Neural cell (in vitro differentiated cells): ENCODE measurements at regions not wholly inside any gene's neighbourhood (a gene's known extent, or its start where the extent isn't known, plus 50 kb on each side); places are given as distances from the start of the nearest gene placed in this dataset.

Experiments
- H2AFZ ChIP-seq: fragments of 200-600, 300-800 bp; sonication (generic), shearing (Covaris generic); 2 replicates; pipeline ENCODE4 v1.6.0; 2014; ENCODE audit warnings: low read depth, mild to moderate bottlenecking, antibody characterized with exemption, low read length, moderate library complexity
- H3F3A ChIP-seq: fragments of 200-600 bp; shearing (Covaris generic); 2 replicates; pipeline ENCODE4 v1.6.1; 2016; ENCODE audit warnings: mild to moderate bottlenecking, moderate library complexity, mixed read lengths, antibody characterized with exemption, low read length; ENCODE audit not compliant: insufficient read depth, poor library complexity, severe bottlenecking
- H3K27ac ChIP-seq: fragments of 200-600, 300-800 bp; sonication (generic), shearing (Covaris generic); 2 replicates; pipeline ENCODE4 v1.5.1; 2014; ENCODE audit warnings: mild to moderate bottlenecking, low read length, moderate library complexity
- H3K27me3 ChIP-seq: fragments of 300-800, 200-600 bp; sonication (generic), shearing (Covaris generic); 2 replicates; pipeline ENCODE4 v1.6.0; 2014; ENCODE audit warnings: mild to moderate bottlenecking, low read depth, low read length, moderate library complexity; ENCODE audit not compliant: insufficient read depth
- H3K36me3 ChIP-seq: fragments of 300-800, 200-600 bp; sonication (generic), shearing (Covaris generic); 2 replicates; pipeline ENCODE4 v1.5.1; 2014; ENCODE audit warnings: mild to moderate bottlenecking, antibody characterized with exemption, low read length, moderate library complexity; ENCODE audit not compliant: insufficient read depth
- H3K4me2 ChIP-seq: fragments of 300-800, 200-600 bp; sonication (generic), shearing (Covaris generic); 2 replicates; pipeline ENCODE4 v1.6.0; 2014; ENCODE audit warnings: mild to moderate bottlenecking, low read length
- H3K4me3 ChIP-seq: fragments of 300-800, 200-600 bp; sonication (generic), shearing (Covaris generic); 2 replicates; pipeline ENCODE4 v1.5.1; 2014; ENCODE audit warnings: mild to moderate bottlenecking, low read length, moderate library complexity
- H3K79me2 ChIP-seq: fragments of 200-600 bp; shearing (Covaris generic); replicated peaks from 2 replicates; pipeline ENCODE4 v1.6.0; 2014; ENCODE audit warnings: mild to moderate bottlenecking, low read length, moderate library complexity; ENCODE audit not compliant: insufficient read depth
- H3K9ac ChIP-seq: fragments of 300-800, 200-600 bp; sonication (generic), shearing (Covaris generic); 2 replicates; pipeline ENCODE4 v1.6.1; 2016; ENCODE audit warnings: mild to moderate bottlenecking, low read length, mixed read lengths
- H3K9me2 ChIP-seq: fragments of 200-600 bp; shearing (Covaris generic); 2 replicates; pipeline ENCODE4 v1.6.1; 2016; ENCODE audit warnings: mild to moderate bottlenecking, low read length, mixed read lengths; ENCODE audit not compliant: insufficient read depth
- H3K9me3 ChIP-seq: fragments of 200-600, 300-800 bp; sonication (generic), shearing (Covaris generic); 2 replicates; pipeline ENCODE4 v1.6.1; 2016; ENCODE audit warnings: mild to moderate bottlenecking, mixed run types, low read length, moderate library complexity, mixed read lengths
- H4K20me1 ChIP-seq: fragments of 200-600 bp; shearing (Covaris generic); 2 replicates; pipeline ENCODE4 v1.6.1; 2016; ENCODE audit warnings: mild to moderate bottlenecking, mixed run types; ENCODE audit not compliant: insufficient read depth
- EP300 ChIP-seq: fragments of 450-650 bp; conservative IDR thresholded peaks from 2 replicates; pipeline ENCODE4 v1.6.1; 2014; ENCODE audit warnings: antibody characterized with exemption, mild to moderate bottlenecking, moderate library complexity; ENCODE audit not compliant: poor library complexity, severe bottlenecking
- EZH2 ChIP-seq: fragments of 200-600, 300-800 bp; shearing (Covaris generic), sonication (generic); IDR thresholded peaks from 2 replicates; pipeline ENCODE4 v1.6.1; 2014; ENCODE audit warnings: antibody characterized with exemption, low read length, borderline replicate concordance, mild to moderate bottlenecking; ENCODE audit not compliant: insufficient read depth, poor library complexity, severe bottlenecking
- MXI1 ChIP-seq: fragments of 450-650 bp; conservative IDR thresholded peaks from 2 replicates; pipeline ENCODE4 v1.6.1; 2014; ENCODE audit warnings: antibody characterized with exemption, mild to moderate bottlenecking; ENCODE audit not compliant: poor library complexity, severe bottlenecking
- POLR2AphosphoS5 ChIP-seq: IDR thresholded peaks from 2 replicates; pipeline ENCODE4 v1.6.1; 2012
- RAD21 ChIP-seq: fragments of 450-650 bp; conservative IDR thresholded peaks from 2 replicates; pipeline ENCODE4 v1.6.1; 2014; ENCODE audit warnings: antibody characterized with exemption, mild to moderate bottlenecking, moderate library complexity
- SMC3 ChIP-seq: fragments of 450-650 bp; conservative IDR thresholded peaks from 2 replicates; pipeline ENCODE4 v1.6.1; 2014; ENCODE audit warnings: antibody characterized with exemption, mild to moderate bottlenecking, moderate library complexity; ENCODE audit not compliant: poor library complexity
- TAF1 ChIP-seq: IDR thresholded peaks from 2 replicates; pipeline ENCODE4 v1.6.1; 2012; ENCODE audit warnings: low read depth
- TF ChIP-seq, protein P1 (sequence below): fragments of 450-650 bp; IDR thresholded peaks from 2 replicates; pipeline ENCODE4 v1.5.1; 2014; ENCODE audit warnings: antibody characterized with exemption, mild to moderate bottlenecking, moderate library complexity; ENCODE audit not compliant: poor library complexity, severe bottlenecking
- TF ChIP-seq, protein P2 (sequence below): IDR thresholded peaks from 2 replicates; pipeline ENCODE4 v1.6.1; 2012; ENCODE audit warnings: borderline replicate concordance

DNA sequence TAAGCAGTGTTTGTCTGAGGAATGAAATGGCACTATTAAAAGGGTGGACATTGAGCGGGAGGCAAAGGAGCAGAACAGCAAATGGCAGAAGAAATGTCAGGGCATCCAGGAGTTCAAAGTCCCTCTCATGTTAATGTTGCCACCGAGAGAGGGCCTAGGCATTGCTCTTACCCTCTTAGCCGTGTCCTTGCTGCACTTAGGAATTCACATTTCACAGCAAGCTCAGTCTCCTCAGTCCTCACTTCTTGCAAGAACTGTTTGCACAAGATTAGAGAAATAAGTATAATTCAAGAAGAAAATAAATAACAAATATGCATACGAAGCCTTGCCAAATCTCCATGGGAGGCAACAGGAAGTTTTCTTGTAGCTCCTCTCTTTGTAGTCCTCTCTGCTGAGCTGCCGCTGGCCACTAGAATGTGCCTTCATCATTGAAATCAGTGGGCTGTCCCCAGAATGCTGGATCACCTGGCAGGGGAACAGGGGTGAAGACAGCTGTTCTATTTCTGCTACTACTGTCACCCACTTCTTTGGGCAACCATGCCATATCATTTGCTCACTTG, 205.8 kb downstream of the ZNF326 start:
- Histone ChIP-seq H3K79me2 (no peaks in the 10 kb centered on the region), H3K9me2 (no peaks in the 10 kb centered on the region), H3K27me3 (no peaks in the 10 kb centered on the region), H2AFZ (no peak overlapping the region), H3F3A (no peaks in the 10 kb centered on the region), H3K36me3 (no peaks in the 10 kb centered on the region), H3K9me3 (no peaks in the 10 kb centered on the region), H3K4me2 (no peak overlapping the region), H3K9ac (no peak overlapping the region), H4K20me1 (no peaks in the 10 kb centered on the region), H3K4me3 (no peak overlapping the region), H3K27ac (no peak overlapping the region)
- no peak for TF ChIP-seq EP300
- TF ChIP-seq, protein P1, sequence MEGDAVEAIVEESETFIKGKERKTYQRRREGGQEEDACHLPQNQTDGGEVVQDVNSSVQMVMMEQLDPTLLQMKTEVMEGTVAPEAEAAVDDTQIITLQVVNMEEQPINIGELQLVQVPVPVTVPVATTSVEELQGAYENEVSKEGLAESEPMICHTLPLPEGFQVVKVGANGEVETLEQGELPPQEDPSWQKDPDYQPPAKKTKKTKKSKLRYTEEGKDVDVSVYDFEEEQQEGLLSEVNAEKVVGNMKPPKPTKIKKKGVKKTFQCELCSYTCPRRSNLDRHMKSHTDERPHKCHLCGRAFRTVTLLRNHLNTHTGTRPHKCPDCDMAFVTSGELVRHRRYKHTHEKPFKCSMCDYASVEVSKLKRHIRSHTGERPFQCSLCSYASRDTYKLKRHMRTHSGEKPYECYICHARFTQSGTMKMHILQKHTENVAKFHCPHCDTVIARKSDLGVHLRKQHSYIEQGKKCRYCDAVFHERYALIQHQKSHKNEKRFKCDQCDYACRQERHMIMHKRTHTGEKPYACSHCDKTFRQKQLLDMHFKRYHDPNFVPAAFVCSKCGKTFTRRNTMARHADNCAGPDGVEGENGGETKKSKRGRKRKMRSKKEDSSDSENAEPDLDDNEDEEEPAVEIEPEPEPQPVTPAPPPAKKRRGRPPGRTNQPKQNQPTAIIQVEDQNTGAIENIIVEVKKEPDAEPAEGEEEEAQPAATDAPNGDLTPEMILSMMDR, result no peak
- no peak for TF ChIP-seq EZH2
- TF ChIP-seq SMC3, result no peak
- TF ChIP-seq MXI1, result no peak
- TF ChIP-seq RAD21, result no peak
- no peak for TF ChIP-seq POLR2AphosphoS5
- TF ChIP-seq, protein P2, sequence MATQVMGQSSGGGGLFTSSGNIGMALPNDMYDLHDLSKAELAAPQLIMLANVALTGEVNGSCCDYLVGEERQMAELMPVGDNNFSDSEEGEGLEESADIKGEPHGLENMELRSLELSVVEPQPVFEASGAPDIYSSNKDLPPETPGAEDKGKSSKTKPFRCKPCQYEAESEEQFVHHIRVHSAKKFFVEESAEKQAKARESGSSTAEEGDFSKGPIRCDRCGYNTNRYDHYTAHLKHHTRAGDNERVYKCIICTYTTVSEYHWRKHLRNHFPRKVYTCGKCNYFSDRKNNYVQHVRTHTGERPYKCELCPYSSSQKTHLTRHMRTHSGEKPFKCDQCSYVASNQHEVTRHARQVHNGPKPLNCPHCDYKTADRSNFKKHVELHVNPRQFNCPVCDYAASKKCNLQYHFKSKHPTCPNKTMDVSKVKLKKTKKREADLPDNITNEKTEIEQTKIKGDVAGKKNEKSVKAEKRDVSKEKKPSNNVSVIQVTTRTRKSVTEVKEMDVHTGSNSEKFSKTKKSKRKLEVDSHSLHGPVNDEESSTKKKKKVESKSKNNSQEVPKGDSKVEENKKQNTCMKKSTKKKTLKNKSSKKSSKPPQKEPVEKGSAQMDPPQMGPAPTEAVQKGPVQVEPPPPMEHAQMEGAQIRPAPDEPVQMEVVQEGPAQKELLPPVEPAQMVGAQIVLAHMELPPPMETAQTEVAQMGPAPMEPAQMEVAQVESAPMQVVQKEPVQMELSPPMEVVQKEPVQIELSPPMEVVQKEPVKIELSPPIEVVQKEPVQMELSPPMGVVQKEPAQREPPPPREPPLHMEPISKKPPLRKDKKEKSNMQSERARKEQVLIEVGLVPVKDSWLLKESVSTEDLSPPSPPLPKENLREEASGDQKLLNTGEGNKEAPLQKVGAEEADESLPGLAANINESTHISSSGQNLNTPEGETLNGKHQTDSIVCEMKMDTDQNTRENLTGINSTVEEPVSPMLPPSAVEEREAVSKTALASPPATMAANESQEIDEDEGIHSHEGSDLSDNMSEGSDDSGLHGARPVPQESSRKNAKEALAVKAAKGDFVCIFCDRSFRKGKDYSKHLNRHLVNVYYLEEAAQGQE, result no peak
- no peak for TF ChIP-seq TAF1

DNA sequence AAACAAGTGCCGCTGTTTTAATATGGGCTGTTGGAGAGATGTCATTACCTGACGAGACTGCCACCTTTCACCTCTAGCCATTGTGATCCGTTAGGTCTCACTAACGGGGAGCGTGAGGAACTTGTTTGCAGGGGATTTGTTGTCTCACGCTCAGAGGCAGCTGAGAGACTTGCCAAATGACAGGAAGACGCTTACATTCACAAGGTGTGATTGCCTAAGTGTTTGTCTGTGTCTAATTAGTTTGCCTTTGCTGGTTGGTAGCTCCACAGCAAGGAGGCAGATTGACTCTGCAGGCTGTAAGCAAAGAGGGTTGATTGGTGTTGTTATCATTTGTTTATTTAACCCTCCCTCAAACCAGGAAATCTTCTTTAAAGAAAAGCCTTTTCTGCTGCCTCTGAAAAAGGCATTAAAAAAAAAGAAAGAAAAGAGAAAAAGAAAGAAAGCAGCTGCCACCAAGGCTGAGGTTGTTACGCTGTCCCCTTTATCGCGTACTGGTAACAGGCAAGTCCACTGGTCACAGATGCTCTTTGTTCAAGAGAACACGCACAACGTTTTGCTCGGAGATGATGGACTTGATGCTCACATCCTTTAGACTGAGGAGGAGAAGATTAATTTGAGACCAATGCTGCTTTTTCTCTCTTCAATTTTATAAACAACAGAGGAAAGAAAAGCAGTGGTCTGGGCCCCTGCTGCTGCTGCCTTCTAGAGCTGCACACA, 203.9 kb downstream of the ZNF326 start:
- peak overlapping the region; percentile 2 for H3K9ac ChIP-seq
- no peaks in the 10 kb centered on the region for H3F3A ChIP-seq
- H4K20me1 ChIP-seq, result no peaks in the 10 kb centered on the region
- H3K4me3 ChIP-seq, result peak overlapping the region; percentile 10
- peak overlapping the region; percentile 2 for H2AFZ ChIP-seq
- H3K36me3 ChIP-seq, result no peaks in the 10 kb centered on the region
- no peak for TF ChIP-seq EZH2
- peak; percentile 11 for TF ChIP-seq POLR2AphosphoS5
- H3K9me3 ChIP-seq, result no peaks in the 10 kb centered on the region
- H3K27me3 ChIP-seq, result no peaks in the 10 kb centered on the region
- no peak overlapping the region for H3K4me2 ChIP-seq
- peak overlapping the region; percentile 15 for H3K27ac ChIP-seq
- no peaks in the 10 kb centered on the region for H3K9me2 ChIP-seq
- H3K79me2 ChIP-seq, result no peaks in the 10 kb centered on the region
